AG04449 (cell line): ENCODE measurements at regions not wholly inside any gene's neighbourhood (a gene's known extent, or its start where the extent isn't known, plus 50 kb on each side); places are given as distances from the start of the nearest gene placed in this dataset.
A peak's percentile ranks its signal among the peaks of the same experiment; 100 is the strongest.

Experiments used
- CTCF ChIA-PET: fragments of 350-600 bp; formaldehyde crosslinking; extraction: SDS; loops from one replicate; lab custom pipeline; 2021; ENCODE audit warnings: antibody characterized with exemption; lab: Yijun Ruan, JAX
- POLR2A ChIA-PET: fragments of 400-600, 350-600 bp; formaldehyde crosslinking; extraction: SDS; loops from one replicate; lab custom pipeline; 2020; ENCODE audit warnings: antibody characterized with exemption, inconsistent platforms; lab: Yijun Ruan, JAX
- DNase-seq: peaks from one replicate; pipeline ENCODE4 v3.0.0-alpha.2; 2010; ENCODE audit warnings: low read depth, low spot score
- H3K4me3 ChIP-seq: 2 replicates; pipeline ENCODE4 v1.5.1; 2011; ENCODE audit warnings: low read depth, mild to moderate bottlenecking, control low read depth, low read length
- TF ChIP-seq, protein P1 (sequence below): IDR thresholded peaks from one replicate; pipeline ENCODE4 v1.5.1; 2011; ENCODE audit warnings: mild to moderate bottlenecking, moderate library complexity, low read length, control low read depth, inconsistent platforms; ENCODE audit not compliant: insufficient read depth; ENCODE audit errors: missing control alignments

- no peak for DNase-seq
- ChIA-PET CTCF (no interaction called here), POLR2A (no interaction called here)
- H3K4me3 ChIP-seq, result no peak overlapping the region
- TF ChIP-seq, protein P1, sequence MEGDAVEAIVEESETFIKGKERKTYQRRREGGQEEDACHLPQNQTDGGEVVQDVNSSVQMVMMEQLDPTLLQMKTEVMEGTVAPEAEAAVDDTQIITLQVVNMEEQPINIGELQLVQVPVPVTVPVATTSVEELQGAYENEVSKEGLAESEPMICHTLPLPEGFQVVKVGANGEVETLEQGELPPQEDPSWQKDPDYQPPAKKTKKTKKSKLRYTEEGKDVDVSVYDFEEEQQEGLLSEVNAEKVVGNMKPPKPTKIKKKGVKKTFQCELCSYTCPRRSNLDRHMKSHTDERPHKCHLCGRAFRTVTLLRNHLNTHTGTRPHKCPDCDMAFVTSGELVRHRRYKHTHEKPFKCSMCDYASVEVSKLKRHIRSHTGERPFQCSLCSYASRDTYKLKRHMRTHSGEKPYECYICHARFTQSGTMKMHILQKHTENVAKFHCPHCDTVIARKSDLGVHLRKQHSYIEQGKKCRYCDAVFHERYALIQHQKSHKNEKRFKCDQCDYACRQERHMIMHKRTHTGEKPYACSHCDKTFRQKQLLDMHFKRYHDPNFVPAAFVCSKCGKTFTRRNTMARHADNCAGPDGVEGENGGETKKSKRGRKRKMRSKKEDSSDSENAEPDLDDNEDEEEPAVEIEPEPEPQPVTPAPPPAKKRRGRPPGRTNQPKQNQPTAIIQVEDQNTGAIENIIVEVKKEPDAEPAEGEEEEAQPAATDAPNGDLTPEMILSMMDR, result no peak
These were observed 132.5 kb upstream of the MAX start for GRCh38 chr14:65234752-65235361.

- no peak for DNase-seq
- CTCF ChIA-PET, result interaction anchor here (1.4 to 2.0 kb wide), 2 partner anchors 10 to 175 kb away, joined by 4 to 6 read pairs; partner anchors contain the start of gene FUT8
- H3K4me3 ChIP-seq, result no peak overlapping the region
- POLR2A ChIA-PET, result interaction anchor here (0.6 to 1.8 kb wide), 5 partner anchors 11 to 522 kb away, joined by 3 to 6 read pairs (median 3); no protein-coding TSS in a partner anchor
- TF ChIP-seq, protein P1, result no peak
These were observed 134.9 kb upstream of the MAX start for GRCh38 chr14:65237023-65237814.

- CTCF ChIA-PET, result interaction anchor here (1.4 to 2.0 kb wide), 2 partner anchors 11 to 174 kb away, joined by 4 to 6 read pairs; partner anchors contain the start of gene FUT8
- no peak overlapping the region for H3K4me3 ChIP-seq
- POLR2A ChIA-PET, result interaction anchor here (0.6 to 1.8 kb wide), 3 partner anchors 20 to 522 kb away, joined by 3 to 6 read pairs (median 3); no protein-coding TSS in a partner anchor
- TF ChIP-seq, protein P1, result no peak
- DNase-seq, result no peak
These were observed 135.6 kb upstream of the MAX start for GRCh38 chr14:65237941-65238340.

GRCh38 chr14:65238456-65238855 lies 136.1 kb upstream of the MAX start:
- ChIA-PET CTCF (interaction anchor here (1.0 to 1.4 kb wide), 2 partner anchors 14 to 173 kb away, joined by 3 to 4 read pairs; partner anchors contain the start of gene FUT8), POLR2A (interaction anchor here (0.8 to 1.8 kb wide), 3 partner anchors 20 to 173 kb away, joined by 4 to 10 read pairs (median 6); no protein-coding TSS in a partner anchor)
- no peak for DNase-seq

DNA sequence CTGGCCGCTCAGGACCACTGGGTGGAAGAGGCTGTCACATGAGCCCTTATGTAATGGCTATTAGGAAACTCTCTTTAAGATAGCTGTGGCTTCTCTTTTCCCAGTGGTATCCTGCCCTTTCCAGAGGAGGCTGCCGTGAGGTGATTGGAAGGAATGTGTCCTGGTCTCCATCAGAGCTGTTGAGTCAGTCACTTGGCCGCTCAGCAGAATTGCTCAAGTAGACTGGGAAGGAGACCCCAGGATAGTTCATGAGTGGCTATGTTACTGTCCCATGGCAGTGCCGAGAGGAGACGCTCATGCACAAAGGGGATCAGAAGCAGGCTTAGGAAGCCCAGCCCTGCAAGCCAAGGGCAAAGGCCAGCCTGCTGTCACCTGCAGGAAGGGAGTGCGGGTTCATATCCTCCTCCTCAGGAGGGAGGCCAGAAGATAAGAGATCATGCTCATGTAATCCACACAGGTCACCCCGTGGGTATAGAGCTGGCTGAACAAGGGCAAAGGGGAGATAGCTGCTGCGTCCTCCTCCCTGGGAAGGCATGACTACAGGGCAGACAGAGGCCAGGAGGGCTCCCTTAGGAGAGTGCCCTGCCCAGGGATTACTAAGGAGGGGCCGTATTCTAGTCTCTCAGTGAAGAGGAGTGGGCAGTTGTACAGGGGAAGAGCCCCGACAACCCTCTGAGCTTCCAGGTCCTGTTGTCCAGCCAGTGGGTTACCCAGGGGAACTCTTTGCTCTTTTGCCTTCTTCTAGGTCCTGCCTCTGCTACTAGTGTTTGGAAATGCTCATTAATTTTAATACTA lies 137.0 kb upstream of the MAX start:
- ChIA-PET CTCF (interaction anchor here (0.8 to 1.0 kb wide), 2 partner anchors 15 to 18 kb away, joined by 3 read pairs; no protein-coding TSS in a partner anchor), POLR2A (interaction anchor here (0.8 to 1.8 kb wide), 3 partner anchors 19 to 172 kb away, joined by 4 to 10 read pairs (median 6); no protein-coding TSS in a partner anchor)
- TF ChIP-seq, protein P1, result no peak
- peak; percentile 57 for DNase-seq
- no peak overlapping the region for H3K4me3 ChIP-seq

More at GRCh38 chr14:65238456-65238855, 136.1 kb upstream of the MAX start:
- TF ChIP-seq, protein P1, result no peak
- no peak overlapping the region for H3K4me3 ChIP-seq
